ENCODE measurements at regions not wholly inside any gene's neighbourhood (a gene's known extent, or its start where the extent isn't known, plus 50 kb on each side); places are given as distances from the start of the nearest gene placed in this dataset.

GRCh38 chr3:178916223-178916622 lies 155.4 kb downstream of the ZMAT3 start:
- TF ChIP-seq CTCF (IDR thresholded peaks at IDR 0.05; ENCODE audit: insufficient read depth, low read length, poor library complexity, severe bottlenecking) = no peak
- H3K36me3 ChIP-seq (ENCODE audit: control insufficient read depth, insufficient read depth, low read length) = no peaks in the 10 kb centered on the region
- no peak for DNase-seq (ENCODE audit: extremely low read depth, insufficient read length)
- no peaks in the 10 kb centered on the region for H3K27me3 ChIP-seq (replicated peaks; ENCODE audit: control insufficient read depth, insufficient read depth, low read length)
- no peak overlapping the region for H3K4me3 ChIP-seq (replicated peaks; ENCODE audit: low read depth, low read length)

GRCh38 chr3:178915365-178915764 lies 156.2 kb downstream of the ZMAT3 start:
- no peak overlapping the region for H3K4me3 ChIP-seq (replicated peaks; ENCODE audit: low read depth, low read length)
- no peaks in the 10 kb centered on the region for H3K27me3 ChIP-seq (replicated peaks; ENCODE audit: control insufficient read depth, insufficient read depth, low read length)
- H3K36me3 ChIP-seq (ENCODE audit: control insufficient read depth, insufficient read depth, low read length) = no peaks in the 10 kb centered on the region
- no peak for DNase-seq (ENCODE audit: extremely low read depth, insufficient read length)
- TF ChIP-seq CTCF (IDR thresholded peaks at IDR 0.05; ENCODE audit: insufficient read depth, low read length, poor library complexity, severe bottlenecking) = no peak

GRCh38 chr3:178907081-178907480 lies 164.5 kb downstream of the ZMAT3 start:
- DNase-seq (ENCODE audit: extremely low read depth, insufficient read length) = no peak
- Histone ChIP-seq H3K27me3 (replicated peaks; ENCODE audit: control insufficient read depth, insufficient read depth, low read length) (no peaks in the 10 kb centered on the region), H3K36me3 (ENCODE audit: control insufficient read depth, insufficient read depth, low read length) (no peaks in the 10 kb centered on the region), H3K4me3 (replicated peaks; ENCODE audit: low read depth, low read length) (no peak overlapping the region)
- no peak for TF ChIP-seq CTCF (IDR thresholded peaks at IDR 0.05; ENCODE audit: insufficient read depth, low read length, poor library complexity, severe bottlenecking)

- H3K27me3 ChIP-seq (replicated peaks; ENCODE audit: control insufficient read depth, insufficient read depth, low read length) = no peaks in the 10 kb centered on the region
- TF ChIP-seq CTCF (IDR thresholded peaks at IDR 0.05; ENCODE audit: insufficient read depth, low read length, poor library complexity, severe bottlenecking) = no peak
- no peak overlapping the region for H3K4me3 ChIP-seq (replicated peaks; ENCODE audit: low read depth, low read length)
- DNase-seq (ENCODE audit: extremely low read depth, insufficient read length) = no peak
- H3K36me3 ChIP-seq (ENCODE audit: control insufficient read depth, insufficient read depth, low read length) = no peaks in the 10 kb centered on the region
Measured at GRCh38 chr3:178901204-178901603, 170.4 kb downstream of the ZMAT3 start.

- no peak overlapping the region for H3K4me3 ChIP-seq (replicated peaks; ENCODE audit: low read depth, low read length)
- TF ChIP-seq CTCF (IDR thresholded peaks at IDR 0.05; ENCODE audit: insufficient read depth, low read length, poor library complexity, severe bottlenecking) = no peak
- H3K27me3 ChIP-seq (replicated peaks; ENCODE audit: control insufficient read depth, insufficient read depth, low read length) = no peaks in the 10 kb centered on the region
- no peaks in the 10 kb centered on the region for H3K36me3 ChIP-seq (ENCODE audit: control insufficient read depth, insufficient read depth, low read length)
- DNase-seq (ENCODE audit: extremely low read depth, insufficient read length) = no peak
Measured at GRCh38 chr3:178900029-178900646, 171.5 kb downstream of the ZMAT3 start.
